PC-3 (cell line): ENCODE measurements at regions not wholly inside any gene's neighbourhood (a gene's known extent, or its start where the extent isn't known, plus 50 kb on each side); places are given as distances from the start of the nearest gene placed in this dataset.

Experiments used
- CTCF ChIP-seq: fragments of 300-600 bp; sonication (generic); conservative IDR thresholded peaks from 2 replicates; pipeline ENCODE4 v1.5.1; 2017; ENCODE audit warnings: antibody characterized with exemption, low read depth, mild to moderate bottlenecking, low read length
- EZH2 ChIP-seq: fragments of 300-600 bp; sonication (generic); IDR thresholded peaks from one replicate; pipeline ENCODE4 v1.6.1; 2017; ENCODE audit warnings: antibody characterized with exemption, mild to moderate bottlenecking, low read length; ENCODE audit not compliant: unreplicated experiment
- EZH2phosphoT487 ChIP-seq: fragments of 300-600 bp; sonication (generic); IDR thresholded peaks from 2 replicates; pipeline ENCODE4 v1.6.1; 2018; ENCODE audit warnings: mild to moderate bottlenecking, antibody characterized with exemption, low read length, borderline replicate concordance

DNA sequence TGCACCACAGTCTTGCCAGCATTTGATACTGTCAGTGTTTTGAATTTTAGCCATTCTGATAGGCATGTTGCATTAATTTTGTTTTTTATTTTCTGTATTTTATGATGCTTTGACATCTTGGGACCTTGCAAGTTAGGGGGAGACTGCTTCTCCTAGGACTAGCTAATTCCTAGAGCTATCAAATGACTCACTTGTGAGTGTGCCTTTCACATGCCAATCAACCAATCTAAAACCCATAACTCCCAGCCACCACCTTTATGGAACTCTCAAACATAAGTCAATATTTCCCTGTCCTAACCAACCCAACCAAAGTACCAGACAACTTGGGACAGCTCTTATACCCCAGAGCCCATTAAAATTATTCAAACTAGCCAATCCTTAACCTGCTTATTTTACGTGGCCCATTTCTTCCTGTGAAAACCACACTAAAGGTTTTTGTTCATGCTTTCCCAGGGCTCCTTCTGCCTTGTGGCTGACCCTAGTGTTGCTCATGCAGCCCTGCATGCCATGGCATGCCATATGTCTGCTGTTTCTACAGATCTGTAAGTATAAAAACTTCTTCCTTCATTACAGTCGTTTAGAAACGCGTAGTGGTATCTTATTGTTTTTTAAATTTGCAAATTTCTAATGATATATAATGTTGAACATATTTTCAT is 230.1 kb downstream of the GPD2 start:
- TF ChIP-seq CTCF, result no peak
- no peak for TF ChIP-seq EZH2
- TF ChIP-seq EZH2phosphoT487, result no peak
